ENCODE measurements at regions not wholly inside any gene's neighbourhood (a gene's known extent, or its start where the extent isn't known, plus 50 kb on each side); places are given as distances from the start of the nearest gene placed in this dataset.

- TF ChIP-seq, protein P1, sequence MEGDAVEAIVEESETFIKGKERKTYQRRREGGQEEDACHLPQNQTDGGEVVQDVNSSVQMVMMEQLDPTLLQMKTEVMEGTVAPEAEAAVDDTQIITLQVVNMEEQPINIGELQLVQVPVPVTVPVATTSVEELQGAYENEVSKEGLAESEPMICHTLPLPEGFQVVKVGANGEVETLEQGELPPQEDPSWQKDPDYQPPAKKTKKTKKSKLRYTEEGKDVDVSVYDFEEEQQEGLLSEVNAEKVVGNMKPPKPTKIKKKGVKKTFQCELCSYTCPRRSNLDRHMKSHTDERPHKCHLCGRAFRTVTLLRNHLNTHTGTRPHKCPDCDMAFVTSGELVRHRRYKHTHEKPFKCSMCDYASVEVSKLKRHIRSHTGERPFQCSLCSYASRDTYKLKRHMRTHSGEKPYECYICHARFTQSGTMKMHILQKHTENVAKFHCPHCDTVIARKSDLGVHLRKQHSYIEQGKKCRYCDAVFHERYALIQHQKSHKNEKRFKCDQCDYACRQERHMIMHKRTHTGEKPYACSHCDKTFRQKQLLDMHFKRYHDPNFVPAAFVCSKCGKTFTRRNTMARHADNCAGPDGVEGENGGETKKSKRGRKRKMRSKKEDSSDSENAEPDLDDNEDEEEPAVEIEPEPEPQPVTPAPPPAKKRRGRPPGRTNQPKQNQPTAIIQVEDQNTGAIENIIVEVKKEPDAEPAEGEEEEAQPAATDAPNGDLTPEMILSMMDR (conservative IDR thresholded peaks at IDR 0.05; ENCODE audit: low read depth, low read length) = peak; percentile 80
- no peak for TF ChIP-seq EZH2 (IDR thresholded peaks at IDR 0.05; ENCODE audit: borderline replicate concordance, low read depth, low read length, poor library complexity, severe bottlenecking)
Measured at GRCh38 chr1:163561580-163562295, 240.0 kb downstream of the NUF2 start.
